GM19351 (cell line): ENCODE measurements at regions not wholly inside any gene's neighbourhood (a gene's known extent, or its start where the extent isn't known, plus 50 kb on each side); places are given as distances from the start of the nearest gene placed in this dataset.
"Not testable (repeated sequence)": the region's sequence is repeated elsewhere in the genome, so short reads cannot be mapped to it uniquely, and the experiment has no call there.

Experiments used
- ATAC-seq: cut with Tn5 transposase; IDR thresholded peaks from one replicate; pipeline ENCODE4 v1.9.1; 2021; ENCODE audit warnings: mild to moderate bottlenecking, moderate library complexity; ENCODE audit not compliant: unreplicated experiment

DNA sequence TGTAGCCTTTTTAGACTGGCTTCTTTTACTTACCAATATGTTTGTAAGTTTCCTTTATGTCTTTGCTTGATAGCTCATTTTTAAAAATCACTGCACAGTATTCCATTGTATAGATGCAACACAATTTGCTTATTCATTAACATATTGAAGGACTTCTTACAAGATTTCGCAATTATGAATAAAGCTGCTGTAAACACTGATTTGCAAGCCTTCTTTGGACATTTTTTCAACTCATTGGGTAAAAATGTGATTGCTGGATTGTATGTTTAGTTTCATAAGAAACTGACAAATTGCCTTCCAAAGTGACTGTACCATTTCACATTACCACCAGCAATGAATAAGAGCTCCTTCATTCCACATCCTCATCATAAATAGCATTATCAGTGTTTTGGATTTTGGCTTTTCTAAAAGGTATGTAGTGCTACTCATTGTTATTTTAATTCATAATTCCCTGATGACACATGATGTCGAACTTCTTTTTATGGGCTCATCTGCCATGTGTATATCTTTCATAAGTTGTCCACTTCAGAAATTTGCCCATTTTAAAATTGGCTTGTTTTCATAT lies 80.7 kb downstream of the TFAP2B start:
- no peak for ATAC-seq

DNA sequence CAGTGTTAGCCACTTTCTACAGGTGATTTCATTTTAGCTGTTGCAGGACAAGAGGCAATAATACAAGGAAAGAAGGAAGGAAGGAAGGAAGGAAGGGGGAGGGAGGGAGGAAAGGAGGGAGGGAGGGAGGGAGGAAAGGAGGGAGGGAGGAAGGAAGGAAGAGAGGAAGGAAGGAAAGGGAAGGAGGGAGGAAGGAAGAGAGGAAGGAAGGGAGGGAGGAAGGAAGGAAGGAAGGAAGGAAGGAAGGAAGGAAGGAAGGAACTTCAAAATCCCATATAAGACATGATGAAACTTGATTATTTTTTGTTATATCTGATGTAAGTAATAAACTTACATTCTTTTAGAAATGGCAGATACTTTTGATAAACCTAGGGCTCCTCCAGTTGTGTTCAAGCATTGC lies 83.6 kb downstream of the TFAP2B start:
- ATAC-seq, result no peak

DNA sequence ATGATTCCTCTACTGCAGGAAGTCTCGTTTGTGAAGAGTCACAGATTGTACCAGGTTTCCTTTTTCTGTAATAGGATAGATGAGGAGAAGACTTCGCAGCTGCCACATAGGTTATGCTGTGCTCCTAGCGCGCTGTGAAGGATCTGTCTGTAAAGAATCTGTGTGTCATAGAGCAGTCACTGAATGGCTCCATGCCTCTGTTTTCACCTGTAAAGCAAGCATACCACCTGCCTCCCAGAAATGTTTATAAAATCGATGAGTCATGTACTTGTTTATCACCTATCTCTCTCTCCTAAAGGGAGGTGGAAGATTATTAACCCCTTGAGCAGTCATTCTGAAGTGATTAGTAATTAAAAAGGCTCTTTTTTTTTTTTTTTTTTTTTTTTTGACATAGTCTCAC lies 86.6 kb downstream of the TFAP2B start:
- ATAC-seq, result no peak

DNA sequence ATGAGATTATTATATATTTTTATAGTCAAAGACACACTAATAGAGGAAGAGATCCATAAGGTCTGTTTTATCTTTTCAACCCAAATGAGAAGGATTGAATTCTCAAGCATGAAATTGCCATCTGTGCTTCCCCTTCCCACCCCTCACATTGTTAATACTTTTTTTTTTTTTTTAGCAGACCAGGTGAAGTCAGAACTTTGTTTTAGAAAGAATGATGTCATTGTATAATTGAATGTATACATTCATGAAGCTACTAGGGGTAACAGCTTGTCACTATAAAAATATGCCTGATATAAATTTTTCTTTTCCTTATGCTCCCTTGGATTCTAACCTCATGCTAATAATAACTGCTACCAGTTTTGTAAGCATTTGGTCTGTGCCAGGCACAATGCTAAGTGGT lies 88.9 kb downstream of the TFAP2B start:
- ATAC-seq, result no peak

DNA sequence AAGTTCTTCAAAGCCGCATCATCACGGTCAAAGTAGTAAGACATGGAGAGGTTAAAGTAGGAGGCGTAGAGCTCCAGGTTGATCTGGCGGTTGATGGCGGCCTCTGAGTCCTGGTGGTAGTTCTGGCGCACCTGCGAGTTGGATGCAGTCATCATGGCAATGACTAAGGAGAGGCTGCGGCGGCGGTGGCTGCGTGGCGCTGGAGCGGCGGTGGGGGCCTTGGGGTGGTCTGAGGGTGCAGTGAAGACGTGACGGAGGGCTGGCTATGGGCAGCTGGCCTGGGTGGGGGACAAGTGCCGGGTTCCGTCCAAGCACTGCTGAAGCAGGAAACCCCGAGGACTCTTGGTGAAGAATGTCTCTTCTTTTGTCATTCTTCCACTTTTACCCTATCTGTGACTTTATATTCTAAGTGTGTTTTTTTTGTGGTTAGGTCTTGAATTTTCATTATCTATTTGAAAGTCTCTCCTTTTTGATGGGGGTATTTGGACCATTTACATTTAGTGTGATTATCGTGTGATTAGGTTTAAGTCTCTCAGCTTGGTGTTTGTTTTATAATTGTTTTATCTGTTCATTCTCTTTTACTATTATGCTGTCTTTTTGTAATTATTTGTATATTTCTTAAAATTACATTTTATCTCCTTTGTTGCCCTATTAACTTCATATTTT lies 94.6 kb downstream of the TFAP2B start:
- no peak for ATAC-seq

DNA sequence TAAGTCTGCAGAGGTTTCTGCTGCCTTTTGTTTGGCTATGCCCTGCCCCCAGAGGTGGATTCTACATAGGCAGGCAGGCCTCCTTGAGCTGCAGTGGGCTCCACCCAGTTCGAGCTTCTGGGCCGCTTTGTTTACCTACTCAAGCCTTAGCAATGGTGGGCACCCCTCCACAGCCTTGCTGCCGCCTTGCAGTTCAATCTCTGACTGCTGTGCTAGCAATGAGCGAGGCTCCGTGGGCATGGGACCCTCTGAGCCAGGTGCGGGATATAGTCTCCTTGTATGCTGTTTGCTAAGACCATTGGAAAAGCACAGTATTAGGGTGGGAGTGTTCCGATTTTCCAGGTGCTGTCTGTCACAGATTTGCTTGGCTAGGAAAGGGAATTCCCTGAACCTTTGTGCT lies 102.7 kb downstream of the TFAP2B start:
- not testable (repeated sequence) for ATAC-seq

DNA sequence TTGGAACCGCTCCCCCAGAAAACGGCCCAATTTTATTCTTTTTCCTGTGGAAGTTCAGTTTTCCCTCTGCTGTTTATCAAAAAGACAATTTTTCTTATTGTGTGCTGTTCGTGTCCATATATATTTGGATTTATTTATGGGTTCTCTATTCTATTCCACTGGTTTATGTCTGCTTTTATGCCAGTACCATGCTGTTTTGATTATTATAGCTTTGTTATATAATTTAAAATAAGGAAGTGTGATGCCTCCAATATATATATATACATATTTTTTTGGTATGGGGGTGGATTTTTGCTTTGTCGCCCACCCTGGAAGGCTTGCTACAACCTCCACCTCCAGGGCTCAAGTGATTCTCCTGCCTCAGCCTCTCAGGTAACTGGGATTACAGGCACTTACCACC lies 103.3 kb downstream of the TFAP2B start:
- no peak for ATAC-seq

DNA sequence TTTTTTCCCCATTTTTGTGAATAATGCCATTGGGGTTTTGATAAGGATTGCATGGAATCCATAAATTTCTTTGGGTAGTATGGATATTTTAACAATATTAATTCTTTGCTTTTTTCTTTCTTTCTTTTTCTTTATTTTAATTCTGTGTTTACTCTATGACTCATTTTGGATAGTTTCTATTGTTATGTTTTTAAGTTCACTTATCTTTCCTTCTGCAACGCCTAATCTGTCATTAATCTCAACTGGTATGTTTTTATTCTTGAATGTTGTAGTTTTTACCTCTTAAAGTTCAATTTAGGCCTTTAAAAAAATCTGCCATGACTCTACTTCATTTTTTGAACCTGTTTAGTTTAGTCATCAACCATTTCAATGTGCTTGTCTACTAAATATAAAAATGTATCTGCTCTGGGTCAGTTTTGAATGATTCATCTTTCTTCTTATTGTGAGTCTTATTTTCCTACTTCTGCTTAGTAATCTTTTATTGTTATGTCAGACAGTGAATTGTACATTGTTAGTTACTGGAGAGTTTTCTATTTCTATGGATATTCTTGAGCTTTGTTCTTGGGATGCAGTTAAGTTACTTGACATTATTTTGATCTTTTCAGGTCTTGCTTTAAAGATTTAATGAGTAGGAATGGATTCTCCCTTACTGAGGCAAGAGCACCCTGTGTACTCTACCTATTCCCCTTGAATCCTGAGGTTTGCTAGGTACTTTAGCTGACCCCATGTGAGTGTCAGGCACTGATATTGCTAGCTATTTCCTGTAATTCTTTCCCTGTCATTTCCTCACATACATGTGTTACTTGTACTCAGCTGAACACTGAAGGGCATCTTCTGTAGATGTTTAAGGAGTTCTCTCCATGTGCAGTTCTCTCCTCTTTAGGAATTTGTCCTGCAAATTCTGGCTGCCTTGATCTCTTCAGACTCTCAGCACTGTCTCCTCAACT lies 104.2 kb downstream of the TFAP2B start:
- ATAC-seq, result no peak

DNA sequence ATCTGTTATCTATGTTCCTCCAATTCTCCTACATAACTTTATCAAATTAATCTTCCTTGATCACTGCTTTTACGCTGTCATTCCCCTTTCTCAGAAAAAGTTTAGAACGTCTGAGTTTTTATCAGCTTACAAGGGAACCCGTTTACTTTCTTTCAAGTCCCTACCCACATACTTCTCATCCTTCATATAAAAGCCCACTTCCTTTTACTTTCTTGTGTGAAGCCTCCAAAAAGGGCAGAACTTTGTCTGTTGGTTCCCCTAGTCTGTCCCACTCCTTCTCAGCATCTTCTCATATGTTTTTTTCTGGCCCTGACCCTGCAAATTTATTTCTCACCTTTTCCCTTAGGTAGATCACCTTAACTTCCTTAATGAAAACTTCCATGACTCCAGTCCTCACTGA lies 106.1 kb downstream of the TFAP2B start:
- ATAC-seq, result no peak

DNA sequence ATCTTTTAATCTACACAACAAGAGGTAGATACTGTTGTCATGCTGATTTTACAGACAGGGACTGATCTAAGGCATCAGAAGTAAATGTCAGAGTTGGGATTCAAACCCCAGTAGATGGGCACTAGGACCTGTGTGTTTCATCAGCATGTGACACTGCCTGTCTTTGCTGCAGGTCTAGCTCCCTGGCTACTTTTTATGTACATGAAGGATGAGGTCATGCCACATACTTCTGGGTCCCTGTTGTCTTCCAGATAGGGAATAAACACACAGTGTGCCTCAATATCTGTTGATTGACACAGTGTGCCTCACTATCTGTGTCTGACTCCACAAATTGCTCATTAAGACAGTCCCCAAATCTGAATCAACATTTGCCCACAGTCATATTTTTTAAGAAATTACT lies 106.9 kb downstream of the TFAP2B start:
- ATAC-seq, result no peak

DNA sequence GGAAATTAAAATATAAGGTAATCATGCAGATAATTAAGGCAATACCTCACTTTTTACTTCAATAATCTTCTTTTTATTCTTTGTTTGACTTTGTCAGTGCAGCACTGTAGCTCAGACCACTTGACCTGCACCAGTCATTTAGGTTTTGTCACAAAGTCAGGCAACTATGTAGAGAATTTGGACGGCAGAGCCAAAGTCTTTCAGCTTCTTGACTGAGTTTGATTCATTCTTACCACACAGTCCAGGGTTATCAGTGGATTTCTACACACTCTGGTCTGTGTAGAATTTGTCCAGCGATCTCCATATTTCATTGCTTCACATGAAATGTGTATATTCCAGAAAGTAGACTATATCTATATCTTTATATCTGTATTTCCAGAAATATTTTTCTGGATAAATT lies 107.3 kb downstream of the TFAP2B start:
- ATAC-seq, result no peak

DNA sequence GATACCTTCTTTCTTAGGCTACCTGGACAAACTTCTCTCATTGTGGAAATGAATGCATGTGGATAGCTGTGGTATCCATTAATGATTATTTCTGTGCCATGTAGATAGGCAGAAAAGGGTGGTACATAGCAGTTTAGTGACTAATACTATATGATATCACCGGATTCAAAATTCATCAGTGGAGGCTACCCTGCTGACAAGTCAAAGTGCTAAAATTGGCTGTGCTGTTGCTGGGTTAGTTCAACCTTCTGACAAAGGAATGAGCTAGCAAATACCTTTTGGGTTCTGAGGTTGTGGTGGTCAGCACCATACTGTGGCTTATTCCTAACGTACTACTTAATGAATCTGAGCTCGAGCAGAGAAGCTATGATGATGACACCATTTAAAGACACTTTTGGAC lies 109.1 kb downstream of the TFAP2B start:
- ATAC-seq, result no peak

DNA sequence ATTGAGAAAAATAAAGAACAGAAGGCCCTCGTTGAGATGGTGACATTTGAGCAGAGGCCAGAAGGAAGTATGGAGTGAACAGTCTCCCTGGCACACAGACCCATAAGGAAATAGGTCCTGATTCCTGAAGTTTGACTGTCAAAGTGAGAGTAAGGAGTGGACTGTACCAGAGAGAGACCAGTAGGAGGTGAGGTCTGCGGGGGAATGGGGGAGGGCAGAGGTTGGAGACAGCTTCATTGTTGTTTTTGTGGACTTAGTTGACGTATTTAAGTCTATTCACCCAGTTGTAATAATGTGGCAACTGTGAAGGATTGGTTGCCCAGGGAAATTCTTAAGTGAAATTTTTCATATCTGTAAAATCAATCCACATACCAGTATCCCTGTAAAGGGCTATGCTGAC lies 110.7 kb downstream of the TFAP2B start:
- ATAC-seq, result no peak

DNA sequence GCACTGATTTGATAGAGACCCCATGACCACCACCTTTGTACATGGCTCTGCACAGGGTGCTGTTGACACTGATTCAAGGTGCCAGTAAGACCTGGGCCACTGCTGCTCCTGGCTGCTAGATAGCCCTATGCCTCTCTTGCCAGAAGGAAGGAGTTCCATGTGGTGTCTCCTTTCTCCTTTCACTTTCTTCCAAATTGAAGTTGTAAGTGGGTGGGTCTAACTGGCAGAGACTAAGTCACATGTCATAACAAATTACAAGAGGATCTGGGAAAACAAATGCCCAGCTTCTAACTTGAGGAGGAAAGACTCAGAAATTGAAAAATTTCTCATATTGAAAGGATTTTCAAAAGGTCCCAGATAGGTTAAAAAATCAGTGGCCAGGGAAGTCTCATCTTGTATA lies 116.8 kb downstream of the TFAP2B start:
- ATAC-seq, result no peak

DNA sequence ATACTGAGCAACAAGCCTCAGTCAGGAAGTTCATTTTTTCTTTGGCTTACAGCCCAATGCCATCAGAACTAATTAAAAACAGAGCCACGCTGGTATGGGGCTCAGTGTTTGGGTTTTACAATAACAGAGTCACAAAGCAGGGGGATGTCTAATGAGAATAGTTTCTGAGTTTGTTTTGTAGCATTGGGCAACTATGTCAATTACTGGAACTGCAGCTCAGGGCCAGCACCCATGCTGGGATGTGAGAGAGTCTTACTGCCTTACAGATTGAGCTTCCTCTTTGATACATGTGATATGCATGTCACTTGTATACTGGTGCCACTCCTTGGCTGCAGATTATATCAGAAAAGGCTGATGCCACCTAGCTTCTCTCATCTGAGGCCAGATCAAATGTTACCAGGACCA lies 117.6 kb downstream of the TFAP2B start:
- ATAC-seq, result no peak

DNA sequence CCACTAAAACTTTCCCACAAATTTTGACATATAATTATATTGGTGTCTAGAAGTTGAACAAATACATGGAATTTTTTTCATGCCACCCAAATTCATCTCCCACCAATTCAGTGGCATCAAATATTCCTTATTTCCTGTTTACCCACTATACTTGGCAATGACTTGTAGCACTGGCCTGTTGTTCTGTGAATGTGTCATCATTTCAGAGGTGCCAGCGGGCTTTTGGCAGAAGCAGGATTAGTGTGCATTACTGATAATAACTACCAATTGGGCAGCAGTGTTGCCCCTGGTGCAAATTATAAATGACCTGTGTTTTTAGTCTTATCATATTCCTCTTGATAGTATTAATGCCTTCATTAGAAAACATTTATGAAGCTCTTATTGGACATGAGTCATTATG lies 121.3 kb downstream of the TFAP2B start:
- no peak for ATAC-seq

DNA sequence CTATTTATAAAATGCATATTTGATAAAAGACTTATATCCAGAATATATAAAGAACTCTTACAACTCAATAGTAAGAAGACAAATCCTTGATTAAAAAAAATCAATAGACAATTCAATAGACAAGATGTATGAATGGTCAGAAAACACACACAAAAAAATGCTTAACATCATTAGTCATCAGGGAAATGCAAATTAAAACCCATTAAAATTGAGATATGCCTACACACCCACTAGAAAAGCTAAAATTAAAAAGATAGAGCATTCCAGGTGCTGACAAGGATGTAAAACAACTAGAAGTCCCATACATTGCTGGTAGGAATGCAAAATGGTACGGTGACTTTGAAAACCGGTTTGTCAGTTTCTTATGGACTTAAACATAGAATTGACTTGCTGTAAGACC lies 127.1 kb downstream of the TFAP2B start:
- ATAC-seq, result no peak

DNA sequence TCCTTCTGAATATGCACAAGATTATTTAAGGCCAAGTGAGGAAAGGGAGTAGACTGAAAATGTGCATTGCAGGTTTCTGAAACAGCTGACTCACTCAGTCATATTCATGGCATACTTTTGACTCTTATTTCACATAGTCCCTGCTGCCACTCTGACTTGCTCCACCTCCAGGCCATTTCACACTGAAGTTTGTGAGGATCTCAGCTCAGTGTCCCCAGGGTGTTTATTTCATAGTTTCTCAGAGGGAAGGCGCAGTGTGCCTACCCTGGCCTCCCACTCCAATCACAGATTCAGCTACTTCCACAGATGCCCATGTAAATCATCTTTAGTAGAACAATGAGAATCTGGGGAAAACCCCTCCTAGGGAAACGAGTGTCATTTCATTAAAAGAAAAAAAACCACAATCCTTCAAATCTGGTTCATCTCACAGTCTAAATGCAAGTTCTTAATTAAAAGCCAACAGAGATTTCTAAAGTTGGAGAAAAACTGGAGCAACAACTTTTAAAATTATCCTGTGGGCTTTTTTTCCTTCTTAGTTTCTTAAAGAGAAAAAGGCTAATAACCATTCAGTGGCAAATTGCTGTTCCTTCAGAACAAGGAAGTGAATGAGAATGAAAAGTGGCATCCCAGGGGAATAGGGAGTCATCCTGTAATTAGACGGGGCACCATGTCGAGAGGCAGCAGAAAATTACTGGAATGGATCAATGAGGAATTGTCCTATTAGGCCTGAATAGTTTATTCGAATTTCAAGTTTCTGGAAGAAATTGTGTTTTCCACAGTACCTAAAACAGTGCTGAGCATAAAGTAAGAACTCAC lies 133.6 kb downstream of the TFAP2B start:
- no peak for ATAC-seq

DNA sequence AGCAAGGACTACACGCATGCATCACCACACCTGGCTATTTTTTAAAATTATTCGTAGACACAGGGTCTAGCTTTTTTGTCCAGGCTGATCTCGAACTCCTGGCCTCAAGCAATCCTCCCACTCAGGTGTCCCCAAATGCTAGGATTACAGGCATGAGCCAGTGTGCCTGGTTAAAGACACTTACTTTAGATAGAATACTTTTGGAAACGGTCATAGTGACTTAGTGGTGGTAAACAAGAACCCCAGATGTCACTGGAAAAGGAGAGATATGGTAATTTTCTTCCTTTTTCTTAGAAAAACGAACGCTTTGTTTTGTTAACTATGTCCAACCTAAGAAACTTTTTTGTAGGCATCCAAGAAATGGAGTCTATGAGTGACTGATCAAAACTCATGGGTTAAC lies 137.3 kb downstream of the TFAP2B start:
- no peak for ATAC-seq

DNA sequence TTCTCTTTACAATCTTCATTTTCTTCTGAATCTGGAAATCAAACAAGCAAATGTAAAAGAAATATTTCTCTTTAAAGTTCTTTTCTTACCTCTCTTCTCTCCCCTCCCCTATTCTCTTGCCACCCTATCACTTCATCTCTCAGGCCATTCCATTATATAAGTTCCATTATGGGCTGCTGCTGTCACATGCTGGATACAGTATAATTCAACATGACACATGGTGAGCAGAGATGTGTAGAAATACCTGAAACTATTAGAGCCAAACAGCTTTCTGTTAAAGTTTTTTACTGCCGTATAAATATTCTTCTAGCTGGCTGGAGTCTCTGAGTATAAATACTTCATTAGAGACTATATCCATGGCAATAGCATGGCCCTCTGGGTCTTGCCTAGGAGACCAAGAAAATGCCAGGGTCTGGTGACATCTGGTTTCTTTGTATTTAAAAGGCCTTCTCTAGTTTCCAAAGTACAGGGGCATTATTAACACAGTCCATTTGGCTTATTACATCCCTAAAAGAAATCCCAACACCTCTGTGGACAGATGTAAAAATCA lies 139.6 kb downstream of the TFAP2B start:
- no peak for ATAC-seq

DNA sequence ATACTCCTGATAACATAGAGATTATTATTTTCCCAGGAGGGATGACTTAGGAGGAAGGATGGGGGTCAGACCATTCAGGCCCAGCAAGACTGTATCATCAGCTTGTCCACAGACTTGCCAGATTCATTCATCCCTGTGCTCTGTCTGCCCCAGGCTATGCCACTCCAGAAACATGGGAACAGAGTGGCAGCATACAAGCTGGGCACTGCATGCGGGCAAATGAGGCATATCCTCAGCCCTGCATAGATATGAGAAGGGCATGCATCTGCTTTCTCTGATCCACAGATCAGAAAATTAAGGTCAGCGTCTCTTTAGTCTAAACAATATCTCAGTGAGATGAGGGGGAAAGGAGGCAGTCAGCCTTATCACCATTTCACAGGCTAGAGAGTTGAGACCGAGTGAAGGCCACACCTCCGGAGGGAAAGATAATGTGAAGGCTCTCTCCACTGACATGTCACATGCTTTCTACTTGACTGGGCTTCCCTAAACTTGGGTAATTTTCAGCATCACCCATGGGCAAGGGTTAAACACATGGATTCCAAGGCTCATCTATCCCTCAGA lies 140.5 kb downstream of the TFAP2B start:
- no peak for ATAC-seq
